ENCODE measurements at regions not wholly inside any gene's neighbourhood (a gene's known extent, or its start where the extent isn't known, plus 50 kb on each side); places are given as distances from the start of the nearest gene placed in this dataset.

- CTCF ChIA-PET = no interaction called here
Observed at GRCh38 chr10:78406648-78407008, 373.0 kb downstream of the RPS24 start.

GRCh38 chr10:78407009-78407711 lies 373.5 kb downstream of the RPS24 start:
- ChIA-PET CTCF (no interaction called here), POLR2A (interaction anchor here (0.6 to 2.0 kb wide), 6 partner anchors 10 to 587 kb away, joined by 3 to 10 read pairs (median 3); no protein-coding TSS in a partner anchor)
- DNase-seq (ENCODE audit: extremely low spot score) = peak; percentile 95
- TF ChIP-seq FOXM1 (IDR thresholded peaks at IDR 0.05; ENCODE audit: borderline replicate concordance) = peak; percentile 72
- no peak for TF ChIP-seq ZNF384 (IDR thresholded peaks at IDR 0.05)
- TF ChIP-seq PKNOX1 (IDR thresholded peaks at IDR 0.05) = peak; percentile 99
- TF ChIP-seq SUZ12 (IDR thresholded peaks at IDR 0.05) = no peak
- no peak for TF ChIP-seq ARNT (IDR thresholded peaks at IDR 0.05)
- TF ChIP-seq L3MBTL2 (conservative IDR thresholded peaks at IDR 0.05) = 0 out of 2 replicates have a peak, but pooled peaks have one; percentile 11

More at GRCh38 chr10:78406648-78407008, 373.0 kb downstream of the RPS24 start:
- no peak for DNase-seq (ENCODE audit: extremely low spot score)
- TF ChIP-seq ZNF384 (IDR thresholded peaks at IDR 0.05) = no peak
- TF ChIP-seq SUZ12 (IDR thresholded peaks at IDR 0.05) = no peak
- TF ChIP-seq FOXA1 (IDR thresholded peaks at IDR 0.05) = no peak
- TF ChIP-seq TARDBP (IDR thresholded peaks at IDR 0.05) = no peak
- no peak for TF ChIP-seq PKNOX1 (IDR thresholded peaks at IDR 0.05)
- TF ChIP-seq L3MBTL2 (conservative IDR thresholded peaks at IDR 0.05) = no peak
- TF ChIP-seq HDGF (IDR thresholded peaks at IDR 0.05; ENCODE audit: borderline replicate concordance) = no peak
- no peak for TF ChIP-seq FOXK2 (IDR thresholded peaks at IDR 0.05)
- TF ChIP-seq ELF4 (IDR thresholded peaks at IDR 0.05) = no peak
- no peak for TF ChIP-seq ARNT (IDR thresholded peaks at IDR 0.05)
- POLR2A ChIA-PET = interaction anchor here (0.6 to 2.0 kb wide), 6 partner anchors 9 to 587 kb away, joined by 3 to 10 read pairs (median 3); no protein-coding TSS in a partner anchor

- TF ChIP-seq SUZ12 (IDR thresholded peaks at IDR 0.05) = no peak
- DNase-seq (ENCODE audit: extremely low spot score) = no peak
- CTCF ChIA-PET = no interaction called here
- POLR2A ChIA-PET = interaction anchor here (2.0 kb wide), 1 partner anchor 11 kb away, joined by 10 read pairs; no protein-coding TSS in a partner anchor
Observed at GRCh38 chr10:78407966-78408365, 374.3 kb downstream of the RPS24 start.

- CTCF ChIA-PET = no interaction called here
- no peak for TF ChIP-seq LEF1 (IDR thresholded peaks at IDR 0.05; ENCODE audit: borderline replicate concordance)
- no peak for TF ChIP-seq FOXK2 (IDR thresholded peaks at IDR 0.05)
- no peak for TF ChIP-seq FOXM1 (IDR thresholded peaks at IDR 0.05; ENCODE audit: borderline replicate concordance)
- no peak for TF ChIP-seq BHLHE40 (IDR thresholded peaks at IDR 0.05; ENCODE audit: borderline replicate concordance)
- no peak for TF ChIP-seq L3MBTL2 (conservative IDR thresholded peaks at IDR 0.05)
- no peak for TF ChIP-seq HDGF (IDR thresholded peaks at IDR 0.05; ENCODE audit: borderline replicate concordance)
- no peak for TF ChIP-seq ZNF384 (IDR thresholded peaks at IDR 0.05)
- no peak for TF ChIP-seq ARNT (IDR thresholded peaks at IDR 0.05)
- TF ChIP-seq CTBP1 (IDR thresholded peaks at IDR 0.05; ENCODE audit: borderline replicate concordance) = no peak
- TF ChIP-seq NFRKB (IDR thresholded peaks at IDR 0.05) = no peak
- no peak for TF ChIP-seq SUZ12 (IDR thresholded peaks at IDR 0.05)
- no peak for TF ChIP-seq SP1 (IDR thresholded peaks at IDR 0.05)
- POLR2A ChIA-PET = interaction anchor here (2.0 kb wide), 1 partner anchor 12 kb away, joined by 10 read pairs; no protein-coding TSS in a partner anchor
- DNase-seq (ENCODE audit: extremely low spot score) = no peak
Observed at GRCh38 chr10:78408671-78409472, 375.2 kb downstream of the RPS24 start.

GRCh38 chr10:78410046-78410965 lies 376.6 kb downstream of the RPS24 start:
- ChIA-PET CTCF (no interaction called here), POLR2A (no interaction called here)
- DNase-seq (ENCODE audit: extremely low spot score) = no peak

GRCh38 chr10:78411716-78412115 lies 378.1 kb downstream of the RPS24 start:
- CTCF ChIA-PET = no interaction called here
- DNase-seq (ENCODE audit: extremely low spot score) = no peak
- TF ChIP-seq L3MBTL2 (conservative IDR thresholded peaks at IDR 0.05) (no peak), BHLHE40 (IDR thresholded peaks at IDR 0.05; ENCODE audit: borderline replicate concordance) (no peak), NFRKB (IDR thresholded peaks at IDR 0.05) (no peak), FOXM1 (IDR thresholded peaks at IDR 0.05; ENCODE audit: borderline replicate concordance) (no peak), HDGF (IDR thresholded peaks at IDR 0.05; ENCODE audit: borderline replicate concordance) (no peak), SUZ12 (IDR thresholded peaks at IDR 0.05) (no peak), ZNF384 (IDR thresholded peaks at IDR 0.05) (no peak), PKNOX1 (IDR thresholded peaks at IDR 0.05) (no peak), FOXK2 (IDR thresholded peaks at IDR 0.05) (no peak), FOXA1 (IDR thresholded peaks at IDR 0.05) (no peak)
- POLR2A ChIA-PET = no interaction called here

More at GRCh38 chr10:78410046-78410965, 376.6 kb downstream of the RPS24 start:
- TF ChIP-seq LEF1 (IDR thresholded peaks at IDR 0.05; ENCODE audit: borderline replicate concordance) (no peak), HDGF (IDR thresholded peaks at IDR 0.05; ENCODE audit: borderline replicate concordance) (no peak), SUZ12 (IDR thresholded peaks at IDR 0.05) (no peak), FOXA1 (IDR thresholded peaks at IDR 0.05) (no peak), ZNF384 (IDR thresholded peaks at IDR 0.05) (no peak), FOXM1 (IDR thresholded peaks at IDR 0.05; ENCODE audit: borderline replicate concordance) (no peak), ARNT (IDR thresholded peaks at IDR 0.05) (no peak), TARDBP (IDR thresholded peaks at IDR 0.05) (no peak), FOXK2 (IDR thresholded peaks at IDR 0.05) (no peak)

Measured in HEK293T (cell line).